Kidney tubule cell (primary cell): ENCODE measurements at regions not wholly inside any gene's neighbourhood (a gene's known extent, or its start where the extent isn't known, plus 50 kb on each side); places are given as distances from the start of the nearest gene placed in this dataset.

Experiments used
- DNase-seq: peaks from one replicate; pipeline ENCODE4 v3.0.0-alpha.2; 2018; ENCODE audit warnings: low spot score

DNA sequence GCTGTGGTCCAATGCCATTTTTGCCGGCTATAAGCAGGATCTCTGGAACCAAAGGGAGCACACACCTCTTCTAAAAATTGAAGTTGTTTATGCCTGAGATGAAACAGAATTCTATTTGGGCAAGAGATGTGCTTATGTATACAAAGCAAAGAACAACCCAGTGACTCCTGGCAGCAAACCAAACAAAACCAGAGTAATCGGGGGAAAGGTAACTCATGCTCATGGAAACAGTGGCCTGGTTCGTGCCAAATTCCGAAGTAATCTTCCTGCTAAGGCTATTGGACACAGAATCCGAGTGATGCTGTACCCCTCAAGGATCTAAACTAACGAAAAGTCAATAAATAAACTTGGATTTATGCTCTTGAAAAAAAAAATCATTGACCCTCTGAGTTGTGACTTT lies 178.7 kb downstream of the CEMIP2 start:
- DNase-seq: no peak

DNA sequence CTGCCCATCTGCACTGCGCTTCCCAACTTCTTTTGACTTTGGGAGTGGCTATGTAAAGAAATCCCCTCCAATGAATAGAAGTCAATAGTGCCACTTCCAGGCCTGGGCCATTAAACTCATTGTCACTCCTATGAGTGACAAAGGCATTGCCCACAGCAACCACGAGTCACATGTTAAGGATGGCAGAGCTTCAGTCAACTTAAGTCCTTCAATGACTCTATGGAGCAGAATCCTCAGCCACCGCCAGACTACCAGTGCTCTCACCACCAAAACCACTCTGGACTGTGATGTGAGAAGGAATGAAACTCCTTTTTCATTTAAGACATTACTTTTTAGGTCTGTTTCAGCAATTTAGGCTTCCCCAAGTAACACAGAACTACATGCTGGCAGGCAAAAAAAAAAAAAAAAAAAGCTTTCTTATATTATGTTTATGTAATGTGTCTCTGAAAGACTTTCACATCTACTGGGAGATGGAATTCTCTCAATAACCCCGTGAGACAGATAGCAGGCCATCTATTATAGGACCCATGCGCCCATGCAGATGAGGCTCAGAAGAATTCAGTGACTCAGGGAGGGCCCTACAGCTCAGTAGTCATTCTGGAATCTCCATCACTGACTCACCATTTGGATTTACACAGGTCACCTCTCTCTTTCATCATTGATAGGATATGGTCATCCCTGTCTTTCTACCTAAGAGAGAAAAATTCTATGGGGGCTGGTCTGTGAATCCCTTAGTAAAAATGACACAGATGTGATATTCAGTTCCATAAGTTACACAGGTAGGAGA lies 180.5 kb downstream of the CEMIP2 start:
- peak; percentile 94 for DNase-seq

DNA sequence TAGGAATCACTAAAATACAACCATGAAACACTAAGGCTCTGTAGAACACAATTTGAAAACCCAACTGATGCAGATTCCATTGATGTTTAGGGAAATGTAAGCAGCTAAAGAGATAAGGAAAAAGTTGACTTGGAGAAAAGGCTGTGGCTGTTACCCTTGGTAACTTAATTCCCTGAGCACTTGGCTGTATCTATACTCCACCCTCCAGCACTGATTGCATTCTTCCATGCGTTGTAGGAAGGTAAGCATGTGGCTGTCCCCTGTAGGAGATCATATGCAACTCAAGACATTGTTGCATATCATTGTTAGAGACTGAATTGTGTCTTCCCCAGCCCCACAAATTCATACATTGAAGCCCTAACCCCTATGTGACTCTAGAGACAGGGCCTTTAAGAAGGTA lies 184.5 kb downstream of the CEMIP2 start:
- no peak for DNase-seq

DNA sequence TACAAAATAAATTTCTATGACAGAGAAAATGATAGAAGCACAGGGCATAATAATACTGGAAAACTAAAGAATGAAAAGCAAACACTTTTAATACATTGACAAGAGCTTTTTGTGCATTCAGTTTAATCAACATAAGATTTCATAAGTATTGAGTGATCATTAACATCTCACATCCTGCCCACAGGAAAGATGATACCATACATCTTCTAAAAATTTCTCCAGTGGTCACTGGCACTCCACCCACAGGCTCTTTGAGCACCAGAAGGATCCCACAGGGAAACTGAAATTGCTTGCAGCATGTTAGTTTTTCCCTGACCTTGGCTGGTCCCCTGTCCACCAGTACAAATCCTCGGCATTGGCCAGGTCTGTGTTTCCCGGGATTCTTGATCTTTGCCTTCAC lies 186.0 kb downstream of the CEMIP2 start:
- DNase-seq: peak; percentile 28

DNA sequence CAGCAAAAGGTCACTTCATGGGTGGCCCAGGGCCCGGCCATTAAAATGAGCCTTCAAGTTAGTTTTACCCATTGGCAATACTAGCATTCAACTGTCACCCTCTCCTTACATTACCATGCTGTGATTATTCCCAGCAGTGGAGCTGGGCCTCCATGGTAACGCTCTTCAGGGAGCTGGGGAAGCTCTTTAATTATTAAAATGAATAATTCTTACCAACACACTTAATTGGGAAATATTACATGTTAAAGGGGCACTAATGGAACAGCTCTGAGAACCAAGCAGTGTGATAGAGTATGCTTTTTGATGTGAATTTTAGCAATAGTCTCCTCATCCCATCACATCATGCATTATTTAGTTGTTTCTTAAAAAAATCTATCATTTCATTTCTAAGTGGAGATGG lies 187.2 kb downstream of the CEMIP2 start:
- DNase-seq: no peak

DNA sequence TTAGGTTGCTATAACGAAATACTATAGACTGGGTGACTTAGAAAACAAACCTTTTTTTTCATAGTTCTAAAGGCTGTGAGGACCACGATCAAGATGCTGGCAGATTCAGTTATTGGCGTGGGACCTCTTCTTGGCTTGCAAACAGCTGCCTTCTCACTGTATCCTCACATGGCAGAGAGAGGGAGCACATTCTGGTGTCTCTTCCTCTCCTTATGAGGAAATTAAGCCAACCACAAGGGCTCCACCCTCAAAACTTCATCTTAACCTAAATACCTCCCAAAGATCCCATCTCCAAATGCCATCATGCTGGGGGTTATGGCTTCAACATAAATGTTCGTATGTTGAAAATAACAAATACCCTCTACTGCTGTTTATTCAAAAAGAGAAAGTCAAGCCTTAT lies 197.1 kb downstream of the CEMIP2 start:
- DNase-seq: no peak

DNA sequence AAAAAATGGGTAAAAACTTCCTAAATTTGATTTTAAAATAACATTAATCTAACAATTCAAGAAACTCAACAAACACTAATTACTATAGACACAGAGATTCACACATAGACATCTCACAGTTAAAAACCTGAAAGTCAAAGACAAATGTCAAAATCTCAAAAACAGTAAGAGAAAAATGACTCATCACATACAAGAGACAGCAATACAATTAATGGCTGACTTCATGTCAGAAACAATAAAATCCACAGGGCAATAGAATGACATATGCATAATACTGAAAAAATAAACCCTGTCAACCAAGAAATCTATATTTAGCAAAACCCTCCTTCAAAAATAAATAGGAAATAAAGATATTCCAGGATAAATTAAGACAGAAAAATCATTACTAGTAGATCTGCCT lies 200.4 kb downstream of the CEMIP2 start:
- DNase-seq: no peak

DNA sequence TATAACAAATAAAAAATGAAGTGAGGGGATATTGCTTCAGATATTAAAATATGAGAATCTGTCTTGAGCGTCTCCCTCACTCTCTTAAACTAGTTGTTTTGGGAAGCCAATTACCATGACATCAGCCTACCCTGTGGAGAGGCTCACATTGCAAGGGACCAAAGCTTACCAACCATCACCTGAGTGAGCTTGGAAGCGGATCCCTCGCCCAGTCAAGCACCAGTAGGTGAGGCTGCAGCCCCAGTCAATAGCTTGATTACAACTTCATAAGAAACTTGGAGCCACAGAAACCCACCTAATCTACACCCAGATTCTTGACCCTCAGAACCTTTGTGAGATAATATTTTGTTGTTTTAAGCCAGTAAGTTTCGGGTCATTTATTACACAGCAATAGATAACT lies 206.2 kb downstream of the CEMIP2 start:
- no peak for DNase-seq

DNA sequence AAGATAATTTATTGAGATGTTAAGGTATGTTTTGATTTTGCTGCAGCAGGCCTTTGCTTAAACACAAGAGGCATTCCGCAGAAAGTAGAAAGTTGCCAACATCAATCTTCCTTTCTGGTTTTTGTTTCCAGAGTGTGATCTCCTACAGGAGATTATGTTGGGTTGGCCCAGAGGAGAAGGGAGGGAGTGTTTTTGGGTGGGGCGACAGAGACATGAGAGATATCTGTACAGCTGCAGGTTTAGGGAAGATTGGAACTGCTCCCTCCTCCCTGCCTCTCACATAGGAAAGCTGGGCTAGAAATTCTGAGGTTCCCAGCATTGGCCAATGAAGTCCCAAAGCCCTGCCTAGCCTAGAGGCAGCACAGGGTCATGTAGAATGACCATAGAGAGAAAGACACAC lies 211.0 kb downstream of the CEMIP2 start:
- DNase-seq: no peak

DNA sequence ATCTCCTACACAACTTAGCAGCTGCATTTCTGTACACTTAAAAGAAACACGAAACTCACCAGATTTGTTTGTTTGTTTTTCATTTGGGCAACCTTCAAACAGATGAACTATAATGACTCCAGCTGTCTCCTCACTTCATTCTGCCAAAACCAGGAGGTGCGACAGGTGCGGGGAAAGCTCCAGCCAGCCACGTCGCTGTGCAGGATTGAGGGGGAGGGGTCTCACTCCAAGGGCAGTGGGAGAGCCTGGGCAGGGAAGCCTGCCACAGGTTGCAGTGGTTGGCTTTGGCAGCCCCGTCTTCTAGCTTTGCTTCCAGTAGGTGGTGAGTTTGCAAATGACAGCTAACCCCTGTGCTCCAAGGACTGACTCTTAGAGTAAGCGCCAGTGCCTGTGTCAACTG lies 215.8 kb downstream of the CEMIP2 start:
- no peak for DNase-seq

DNA sequence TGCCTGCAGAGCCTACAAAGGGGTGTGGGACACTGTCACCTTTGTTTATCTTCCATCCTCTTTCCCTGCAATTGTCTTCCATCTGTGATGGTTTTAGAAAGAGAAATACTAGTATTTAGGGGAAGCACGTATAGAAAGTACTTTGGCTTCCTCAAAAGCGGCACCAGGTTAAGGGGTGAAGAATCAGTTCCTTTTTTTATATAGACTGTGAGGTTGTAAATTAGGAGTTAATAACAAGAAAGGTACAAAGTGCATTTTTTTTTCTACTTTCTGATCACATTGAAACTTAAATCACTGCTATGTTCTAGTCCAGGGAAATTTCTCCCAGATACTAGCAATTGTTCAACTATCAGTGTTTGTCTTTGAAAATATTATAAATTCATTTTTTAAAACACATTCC lies 219.3 kb downstream of the CEMIP2 start:
- DNase-seq: no peak

DNA sequence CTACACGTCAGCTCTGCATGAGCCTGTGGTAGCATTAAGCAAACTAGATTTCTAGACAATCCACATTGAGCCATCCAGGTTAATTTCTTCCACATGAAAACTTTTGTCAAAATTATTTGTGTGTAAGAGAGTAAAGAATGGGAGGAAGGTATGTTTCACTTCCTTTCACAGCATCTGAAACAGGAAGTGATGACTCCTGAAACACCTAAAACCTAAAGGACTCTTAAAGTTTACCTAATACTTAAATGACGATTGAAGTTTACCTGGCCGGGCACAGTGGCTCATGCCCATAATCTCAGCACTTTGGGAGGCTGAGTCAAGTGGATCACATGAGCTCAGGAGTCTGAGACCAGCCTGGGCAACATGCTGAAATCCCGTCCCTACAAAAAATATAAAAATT lies 223.8 kb downstream of the CEMIP2 start:
- DNase-seq: no peak

DNA sequence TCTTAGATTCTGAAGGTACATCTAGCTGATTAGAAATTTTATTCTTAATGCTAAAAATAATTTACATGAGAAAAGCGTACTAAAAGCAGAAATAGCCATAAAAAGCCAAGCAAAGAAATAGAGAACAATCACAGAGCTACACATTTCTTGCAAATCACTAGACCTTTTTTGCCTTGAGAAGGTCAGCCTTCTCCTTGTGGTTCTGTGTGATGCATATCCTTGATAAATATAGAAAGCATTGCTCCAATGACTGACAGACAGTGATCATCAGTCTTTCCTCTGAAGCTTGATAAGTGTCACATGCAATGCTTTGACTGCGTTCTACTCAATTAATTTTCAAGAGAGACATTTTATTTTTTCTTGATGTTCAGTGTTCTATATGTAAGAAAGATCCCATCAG lies 226.9 kb downstream of the CEMIP2 start:
- DNase-seq: no peak

DNA sequence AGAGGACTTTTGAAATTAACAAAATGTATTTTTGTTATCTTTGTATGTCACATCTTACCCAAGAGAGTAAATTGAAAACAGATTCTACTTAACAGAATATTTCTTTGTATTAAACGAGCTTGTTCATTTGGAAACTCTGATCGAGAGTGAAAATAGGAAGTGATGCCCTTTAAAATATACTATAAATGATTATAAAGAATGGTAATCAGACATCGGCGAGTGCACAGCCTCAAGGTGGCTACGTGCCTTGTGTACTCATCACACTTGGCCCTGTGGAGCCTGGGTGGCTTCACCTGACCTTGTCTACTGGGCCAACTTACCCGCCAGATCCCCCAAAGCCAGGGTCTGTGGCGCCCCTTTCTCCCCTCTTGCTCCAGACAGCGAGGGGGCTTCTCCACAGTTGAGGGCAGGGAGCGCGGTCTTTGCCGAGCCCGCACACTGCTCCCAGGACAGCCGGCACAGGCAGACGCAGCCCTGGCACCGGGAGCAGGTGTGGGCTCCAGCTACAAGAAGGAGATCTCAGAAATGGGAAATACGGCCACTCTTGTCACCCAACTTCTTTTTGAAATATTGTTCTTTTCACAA lies 243.2 kb downstream of the CEMIP2 start:
- DNase-seq: no peak

DNA sequence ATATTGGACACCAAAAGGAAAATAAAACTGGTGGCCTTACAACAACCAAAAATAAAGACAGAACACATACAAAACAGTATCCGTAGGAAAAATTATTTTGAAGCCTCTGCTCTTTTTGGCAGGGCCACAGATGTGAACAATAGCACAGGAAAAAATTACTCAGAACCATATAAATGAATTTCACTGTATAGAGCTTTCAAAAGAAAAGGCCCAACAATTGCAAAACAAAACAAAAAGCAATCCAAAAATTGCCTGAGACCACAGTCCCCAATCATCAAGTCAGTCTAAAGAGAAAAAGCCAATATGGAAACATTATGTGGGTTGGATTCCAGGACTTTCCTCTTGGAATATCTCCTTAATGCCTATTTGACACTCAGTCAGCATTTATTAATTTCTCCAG lies 243.8 kb downstream of the CEMIP2 start:
- DNase-seq: no peak

DNA sequence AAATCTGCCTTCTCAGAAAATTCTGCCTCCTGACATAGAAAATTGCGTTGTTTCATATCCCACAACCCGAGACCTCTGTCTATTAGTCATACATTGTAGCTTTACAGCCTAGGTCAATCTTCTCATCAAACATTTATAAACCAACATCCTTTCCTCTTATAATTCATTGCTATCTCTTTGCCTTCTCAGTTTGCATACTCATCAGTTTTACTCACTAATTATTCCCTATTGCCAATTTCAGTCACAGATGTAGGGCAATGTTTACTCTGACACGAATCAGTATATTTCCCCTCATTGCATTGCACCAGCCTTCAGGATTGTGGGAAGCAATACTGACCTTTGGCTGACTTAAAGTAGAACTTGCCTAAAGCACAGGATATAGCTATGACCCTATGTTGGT lies 247.2 kb downstream of the CEMIP2 start:
- no peak for DNase-seq

DNA sequence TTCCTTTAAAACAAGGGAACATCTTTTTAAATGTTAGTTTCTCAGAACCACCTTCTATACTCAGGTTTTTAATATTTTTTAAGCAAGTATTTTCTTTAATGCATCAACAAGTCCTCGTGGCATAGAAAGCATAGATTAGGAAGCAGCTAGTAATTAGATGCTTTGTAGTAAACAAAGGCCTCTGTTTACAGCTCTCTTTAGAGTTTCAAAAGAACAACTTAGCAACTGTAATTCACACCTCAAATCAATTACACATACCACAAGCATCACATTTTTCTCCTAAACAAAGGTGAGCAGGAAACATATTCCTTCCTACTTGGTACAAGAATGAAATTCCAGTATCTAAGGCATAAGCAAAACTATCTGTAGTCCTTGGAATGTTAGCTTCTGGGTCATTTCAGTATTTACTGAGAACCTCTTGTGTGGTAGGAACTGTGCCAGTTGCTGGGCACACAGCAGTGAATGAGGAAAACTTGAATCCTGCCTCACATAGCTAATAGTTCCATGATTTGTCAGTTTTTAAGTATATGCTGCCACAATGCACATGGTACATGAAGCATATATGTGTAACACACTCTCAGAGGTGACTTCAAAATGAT lies 249.1 kb downstream of the CEMIP2 start:
- peak; percentile 1 for DNase-seq

DNA sequence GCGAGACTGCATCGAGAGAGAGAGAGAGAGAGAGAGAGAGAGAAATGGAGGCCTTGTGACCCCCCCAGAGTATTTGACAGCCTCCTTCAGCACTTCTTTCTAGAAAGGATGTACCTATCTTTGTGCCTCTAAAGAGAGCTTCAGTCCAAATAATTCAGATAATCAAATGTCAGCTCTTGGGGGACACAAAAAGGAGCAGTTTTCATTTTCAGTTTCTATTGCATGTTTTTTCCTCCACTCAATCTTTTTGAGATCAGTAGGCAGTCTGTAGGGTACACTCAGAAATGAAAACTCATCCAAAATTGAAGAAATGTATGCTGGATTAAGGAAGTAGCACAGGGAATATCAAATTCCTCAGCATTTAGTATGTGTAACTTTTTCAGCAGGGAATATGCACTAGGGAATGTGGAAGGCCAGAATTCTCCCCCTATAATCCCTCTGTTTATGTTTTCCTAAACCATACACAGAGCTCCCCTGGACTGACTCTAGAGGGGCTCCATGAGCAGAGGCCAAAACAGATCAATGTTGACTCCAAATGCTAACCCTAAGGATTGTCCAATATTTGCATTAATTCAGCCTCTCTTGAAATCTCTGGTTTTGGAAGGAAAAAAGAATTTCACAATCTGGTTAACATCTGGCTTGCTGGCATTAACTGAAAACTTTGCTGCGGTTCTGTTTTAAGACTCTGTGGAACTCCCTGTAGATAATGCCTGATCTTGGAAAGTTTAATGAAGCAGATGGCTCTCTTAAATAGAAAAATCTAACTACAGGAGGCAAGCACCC lies 250.1 kb downstream of the CEMIP2 start:
- no peak for DNase-seq

DNA sequence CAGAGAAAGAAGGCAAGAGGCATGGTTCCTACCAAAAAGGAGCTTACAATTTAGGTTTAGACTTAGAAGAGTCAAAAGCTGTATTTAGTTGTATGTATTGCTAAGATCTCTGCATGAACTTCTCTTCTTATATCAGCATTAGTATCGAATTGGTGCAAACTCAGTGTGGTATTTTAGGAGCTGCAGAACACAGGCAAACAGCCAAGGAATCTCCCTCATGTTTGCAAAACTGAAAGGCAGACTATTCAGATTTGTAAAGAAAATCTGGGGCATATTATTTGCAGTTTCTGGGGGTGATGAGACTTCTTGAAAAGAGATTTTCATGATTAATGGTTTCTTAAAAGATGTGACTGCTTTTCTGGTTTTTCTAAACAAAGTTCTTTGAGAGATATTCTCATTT lies 252.7 kb downstream of the CEMIP2 start:
- no peak for DNase-seq

DNA sequence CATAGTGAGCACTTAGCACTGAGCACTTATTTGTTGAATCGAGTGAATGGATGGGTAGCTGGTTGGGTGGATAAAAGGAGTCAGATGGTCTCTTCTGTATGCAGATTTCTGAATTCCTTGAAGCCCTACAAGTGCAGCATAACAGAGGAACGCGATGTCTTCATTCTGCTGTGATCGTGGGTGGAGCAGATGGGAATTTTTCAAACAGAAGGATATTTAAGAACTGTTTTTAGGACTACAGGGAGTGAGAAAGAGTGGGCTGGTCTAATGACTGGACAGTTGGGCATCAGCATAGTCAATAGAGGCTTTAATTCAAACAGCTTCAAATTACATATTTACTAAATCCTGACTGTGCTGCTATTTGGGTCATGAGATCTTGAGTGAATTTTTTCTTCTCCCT lies 253.2 kb downstream of the CEMIP2 start:
- DNase-seq: no peak

DNA sequence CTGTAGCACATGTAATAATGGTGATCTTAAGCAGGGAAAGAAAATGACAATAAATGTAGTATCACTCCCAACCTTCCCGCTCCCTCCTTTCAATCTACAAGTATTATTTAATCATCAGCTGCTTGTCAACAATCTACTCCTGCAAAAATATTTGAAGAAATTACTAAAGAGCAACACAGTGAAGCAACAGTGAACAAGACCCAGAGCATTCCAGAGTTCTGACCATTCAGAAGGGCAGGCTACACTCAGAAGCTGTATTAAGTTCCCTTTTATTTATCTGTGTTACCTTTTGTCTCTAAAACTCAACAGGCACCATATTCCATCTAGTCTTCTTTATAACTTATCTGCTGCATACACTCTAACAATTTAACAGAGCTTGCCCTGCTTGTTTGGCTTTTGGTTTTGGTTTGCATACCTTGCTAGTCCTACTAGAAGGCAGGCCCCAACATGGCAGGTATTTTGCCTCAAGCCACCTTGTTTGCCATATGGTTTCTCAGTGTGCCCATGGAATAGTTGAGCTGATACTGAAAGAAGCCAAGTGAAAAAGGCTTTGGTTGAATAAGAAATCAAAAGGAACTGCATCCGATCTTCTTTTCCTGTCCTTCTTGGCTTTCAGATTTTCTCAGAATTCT lies 253.9 kb downstream of the CEMIP2 start:
- DNase-seq: no peak

DNA sequence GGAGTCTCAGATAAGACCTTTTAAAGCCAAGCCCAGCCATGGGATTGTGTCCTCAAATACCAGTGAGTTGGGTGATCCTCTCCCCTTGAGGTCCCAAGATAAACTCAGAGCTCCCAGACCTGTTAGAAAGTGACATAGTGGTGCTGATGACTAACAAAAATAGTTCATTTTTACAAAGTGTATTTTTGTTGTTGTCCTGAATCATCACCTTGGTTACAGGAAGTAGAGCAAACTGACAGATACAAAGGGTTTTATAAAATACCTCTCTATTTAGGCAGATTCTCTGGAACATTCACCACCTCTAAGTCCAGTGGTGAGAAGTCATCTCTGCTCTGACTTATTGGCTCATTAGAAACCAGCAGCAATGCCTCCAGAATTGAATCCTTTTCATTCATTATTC lies 259.3 kb downstream of the CEMIP2 start:
- peak; percentile 95 for DNase-seq
